Common myeloid progenitor, CD34-positive (primary cell): ENCODE measurements at regions not wholly inside any gene's neighbourhood (a gene's known extent, or its start where the extent isn't known, plus 50 kb on each side); places are given as distances from the start of the nearest gene placed in this dataset.

Experiments
- CTCF ChIA-PET: fragments of 350-600 bp; sonication (Branson Sonifier 250); formaldehyde crosslinking; loops from one replicate; lab custom pipeline; 2021; ENCODE audit warnings: antibody characterized with exemption; lab: Charles Lee
- POLR2A ChIA-PET: fragments of 350-600 bp; sonication (Branson Sonifier 250); formaldehyde crosslinking; loops from one replicate; lab custom pipeline; 2021; ENCODE audit warnings: antibody characterized with exemption; lab: Charles Lee
- DNase-seq, 3 donors: peaks; one replicate each; pipeline versions ENCODE4 v3.0.0 to v3.0.0-alpha.2; 2013
- H3K27ac ChIP-seq, 2 experiments: 1 replicate in 1 of 2; 2 replicates in 1 of 2; pipeline ENCODE4 v1.7.0; 2013; ENCODE audit warnings: inconsistent platforms in 2 of 2, low read length in 2 of 2, mild to moderate bottlenecking in 2 of 2, low read depth in 1 of 2, moderate library complexity in 1 of 2; ENCODE audit not compliant: severe bottlenecking in 2 of 2, insufficient read depth in 1 of 2, poor library complexity in 1 of 2
- H3K27me3 ChIP-seq, 5 experiments: replicated peaks in 2 of 5; 1 replicate in 3 of 5; 2 replicates in 2 of 5; pipeline versions ENCODE4 v1.6.1 to v1.7.0; 2013; ENCODE audit warnings: low read length in 4 of 5, mild to moderate bottlenecking in 2 of 5, moderate library complexity in 2 of 5, inconsistent platforms in 1 of 5; ENCODE audit not compliant: insufficient read depth in 5 of 5, control insufficient read depth in 4 of 5
- H3K36me3 ChIP-seq, 4 experiments: 1 replicate in 2 of 4; 2 replicates in 2 of 4; pipeline versions ENCODE4 v1.6.1 to v1.7.0; 2013; ENCODE audit warnings: low read length in 3 of 4, control low read depth in 1 of 4, mild to moderate bottlenecking in 1 of 4; ENCODE audit not compliant: control insufficient read depth in 4 of 4, insufficient read depth in 4 of 4
- H3K4me1 ChIP-seq, 4 experiments: 1 replicate in 3 of 4; 2 replicates in 1 of 4; pipeline versions ENCODE4 v1.6.1 to v1.7.1; 2013; ENCODE audit warnings: low read length in 3 of 4, mild to moderate bottlenecking in 3 of 4, control low read depth in 1 of 4, inconsistent platforms in 1 of 4, moderate library complexity in 1 of 4; ENCODE audit not compliant: control insufficient read depth in 4 of 4, insufficient read depth in 4 of 4; ENCODE audit errors: control extremely low read depth in 1 of 4
- H3K4me3 ChIP-seq, 7 experiments: 1 replicate in 4 of 7; 2 replicates in 3 of 7; pipeline versions ENCODE4 v1.5.1 to v1.7.0; 2013; ENCODE audit warnings: mild to moderate bottlenecking in 7 of 7, low read length in 6 of 7, moderate library complexity in 6 of 7, inconsistent platforms in 2 of 7, low read depth in 2 of 7, control low read depth in 1 of 7; ENCODE audit not compliant: insufficient read depth in 4 of 7, control insufficient read depth in 1 of 7; ENCODE audit errors: extremely low read depth in 1 of 7
- H3K9me3 ChIP-seq, 5 experiments: 1 replicate in 4 of 5; 2 replicates in 1 of 5; pipeline versions ENCODE4 v1.6.1 to v1.7.1; 2013; ENCODE audit warnings: low read length in 4 of 5, mild to moderate bottlenecking in 2 of 5, inconsistent platforms in 1 of 5, low read depth in 1 of 5, moderate library complexity in 1 of 5; ENCODE audit not compliant: control insufficient read depth in 4 of 5, insufficient read depth in 2 of 5; ENCODE audit errors: control extremely low read depth in 1 of 5
- WGBS: methylation state at CpG from one replicate; pipeline ENCODE4 v1.1.5; 2013; ENCODE audit not compliant: insufficient coverage; 5-methylcytosine and 5-hydroxymethylcytosine counted together

DNA sequence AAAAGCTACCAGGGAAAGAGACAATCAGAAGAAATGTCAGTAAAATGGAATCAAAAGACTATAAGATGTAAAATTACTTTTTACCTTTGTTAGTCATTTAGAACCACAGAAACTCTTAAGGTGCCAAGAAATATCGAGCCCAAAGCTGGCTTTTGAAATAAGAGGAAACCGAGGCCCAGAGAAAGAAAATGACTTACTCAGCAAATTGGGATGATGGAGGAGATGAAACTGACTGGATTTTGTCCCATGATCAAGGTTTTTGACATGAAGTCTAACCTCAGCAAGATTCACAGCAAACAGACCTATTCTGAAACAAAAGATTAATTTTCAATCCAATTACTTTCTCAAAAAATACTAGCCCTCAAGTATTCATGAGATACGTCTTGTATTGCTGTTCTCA lies 696.2 kb upstream of the WWC1 start:
- no peak overlapping the region for H3K27ac ChIP-seq
- DNase-seq, result no peak
- H3K4me1 ChIP-seq, result no peaks in the 10 kb centered on the region
- H3K9me3 ChIP-seq, result no peaks in the 10 kb centered on the region
- POLR2A ChIA-PET, result no interaction called here
- no peaks in the 10 kb centered on the region for H3K36me3 ChIP-seq
- H3K27me3 ChIP-seq, result no peaks in the 10 kb centered on the region
- WGBS, result no CpG with 5 or more reads among the region's 3 CpGs
- H3K4me3 ChIP-seq, result no peak overlapping the region
- CTCF ChIA-PET, result no interaction called here

DNA sequence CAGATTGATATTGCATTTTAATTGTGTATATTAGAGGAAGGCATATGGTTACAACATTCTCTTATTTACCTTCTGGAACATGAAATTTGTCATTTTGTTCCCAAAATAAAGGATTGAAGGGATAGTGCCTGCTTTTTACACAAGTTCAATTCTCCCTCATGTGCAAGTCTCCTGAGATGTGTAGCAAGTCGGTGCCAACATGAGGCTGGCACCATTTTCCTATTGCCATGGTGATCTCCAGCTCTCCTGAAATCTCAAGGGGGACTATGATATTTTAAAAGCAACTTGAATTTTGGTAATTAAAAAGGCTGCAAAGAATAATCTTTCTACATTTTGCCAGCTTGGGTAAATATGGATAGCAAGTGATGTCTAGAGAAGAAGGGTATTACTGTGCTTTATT lies 693.3 kb upstream of the WWC1 start:
- POLR2A ChIA-PET, result no interaction called here

DNA sequence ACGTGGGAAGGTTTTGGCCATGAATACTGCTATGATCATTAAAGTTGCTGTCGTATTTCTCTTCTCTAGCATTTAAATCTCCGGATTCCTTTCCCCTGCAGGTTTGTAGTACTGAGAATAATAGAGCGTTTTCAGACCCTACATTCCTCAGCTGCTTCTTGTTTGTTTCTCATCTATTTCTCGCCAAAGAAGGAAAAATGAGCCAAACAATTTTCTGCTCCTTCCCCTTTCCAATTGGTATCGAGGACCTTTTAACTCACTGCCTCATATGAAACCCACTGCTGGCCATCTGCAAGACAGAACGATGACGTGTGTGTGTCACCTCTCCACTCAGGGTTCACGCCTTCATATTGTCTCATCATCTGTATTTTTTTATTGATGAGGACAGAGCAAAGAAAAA lies 689.4 kb upstream of the WWC1 start:
- Histone ChIP-seq H3K4me3 (no peak overlapping the region), H3K27ac (no peak overlapping the region), H3K36me3 (no peaks in the 10 kb centered on the region), H3K9me3 (no peaks in the 10 kb centered on the region), H3K4me1 (no peaks in the 10 kb centered on the region), H3K27me3 (peaks cover 0 to 2% (median 0%) of the 10 kb centered on the region in 5 experiments)
- DNase-seq, result no peak
- 81% methylated on average over 6 of the region's 9 CpGs for WGBS
- CTCF ChIA-PET, result no interaction called here
- POLR2A ChIA-PET, result no interaction called here

More for the DNA sequence above, 693.3 kb upstream of the WWC1 start:
- Histone ChIP-seq H3K27me3 (peaks cover 0 to 2% (median 0%) of the 10 kb centered on the region in 5 experiments), H3K27ac (no peak overlapping the region), H3K4me3 (no peak overlapping the region), H3K9me3 (no peaks in the 10 kb centered on the region), H3K36me3 (no peaks in the 10 kb centered on the region), H3K4me1 (no peaks in the 10 kb centered on the region)
- CTCF ChIA-PET, result no interaction called here
- 100% methylated on average over 1 of the region's 1 CpG for WGBS
- DNase-seq, result no peak

DNA sequence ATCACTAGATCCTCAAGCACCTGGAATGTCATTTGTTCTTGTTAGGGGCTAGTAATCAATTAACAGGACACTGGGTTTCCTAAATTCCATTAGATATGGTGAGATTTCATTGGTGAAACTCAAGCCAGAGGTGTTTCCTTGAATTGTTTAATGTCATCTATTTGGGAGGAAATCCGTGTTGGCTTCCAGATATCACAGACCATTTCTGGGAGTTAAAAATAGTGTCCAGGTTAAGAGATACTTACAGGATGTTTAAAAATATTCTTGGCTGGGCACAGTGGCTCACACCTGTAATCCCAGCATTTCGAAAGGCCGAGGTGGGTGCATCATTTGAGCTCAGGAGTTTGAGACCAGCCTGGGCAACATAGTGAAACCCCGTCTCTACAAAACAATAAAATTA lies 688.3 kb upstream of the WWC1 start:
- H3K4me1 ChIP-seq, result no peaks in the 10 kb centered on the region
- no peaks in the 10 kb centered on the region for H3K36me3 ChIP-seq
- H3K9me3 ChIP-seq, result no peaks in the 10 kb centered on the region
- H3K27ac ChIP-seq, result no peak overlapping the region
- no peak overlapping the region for H3K4me3 ChIP-seq
- 81% methylated on average over 3 of the region's 4 CpGs for WGBS
- peaks cover 0 to 2% (median 0%) of the 10 kb centered on the region in 5 experiments for H3K27me3 ChIP-seq
- CTCF ChIA-PET, result no interaction called here
- POLR2A ChIA-PET, result no interaction called here
- no peak for DNase-seq

DNA sequence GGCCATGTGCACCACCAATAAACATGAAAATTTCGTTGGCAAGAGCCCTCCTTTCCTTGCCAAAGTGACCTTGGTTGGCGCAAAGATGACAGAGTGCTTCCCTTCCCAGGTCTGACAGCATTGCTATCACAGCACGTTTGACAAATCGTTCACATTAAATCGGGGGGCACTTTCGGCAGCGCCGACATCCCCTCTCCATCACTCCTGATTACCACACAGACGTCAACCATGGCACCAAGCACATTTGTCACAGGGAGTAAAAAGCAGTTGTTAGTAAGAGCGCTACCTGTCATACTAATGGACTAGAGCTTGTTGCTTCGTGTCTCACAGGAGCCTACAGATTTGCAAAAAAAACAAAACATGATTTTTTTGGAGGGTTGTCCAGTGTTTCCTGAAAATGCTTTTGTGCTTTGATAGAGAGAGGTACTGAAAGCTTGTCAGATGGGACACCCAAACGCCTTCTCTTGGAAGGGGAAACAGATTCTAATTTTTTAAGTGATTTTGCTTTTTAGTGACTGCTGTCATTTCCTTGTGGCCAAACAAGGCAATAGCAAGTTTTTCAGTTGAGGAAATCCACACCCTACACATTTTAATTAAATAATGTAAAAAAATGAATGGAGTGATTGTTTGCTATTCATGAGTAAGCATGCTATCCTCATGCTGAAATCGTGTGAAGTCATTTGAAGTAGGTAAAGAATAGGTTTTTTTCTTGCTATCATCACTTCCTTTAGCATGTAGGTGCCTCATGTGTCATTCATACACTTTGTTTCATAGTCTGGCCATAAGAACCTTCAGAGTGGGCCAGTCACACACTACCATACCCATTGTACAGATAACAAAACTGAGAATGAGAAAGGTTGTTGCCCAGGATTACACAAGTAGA lies 682.8 kb upstream of the WWC1 start:
- Histone ChIP-seq H3K9me3 (peaks cover 0 to 3% (median 0%) of the 10 kb centered on the region in 5 experiments), H3K4me1 (no peaks in the 10 kb centered on the region), H3K27ac (no peak overlapping the region), H3K36me3 (no peaks in the 10 kb centered on the region), H3K27me3 (no peaks in the 10 kb centered on the region), H3K4me3 (no peak overlapping the region)
- DNase-seq, result no peak
- WGBS, result 93% methylated on average over 8 of the region's 13 CpGs
- ChIA-PET POLR2A (no interaction called here), CTCF (no interaction called here)

GRCh38 chr5:167614294-167615021 lies 677.0 kb upstream of the WWC1 start:
- 80% methylated on average over 2 of the region's 8 CpGs for WGBS
- Histone ChIP-seq H3K27me3 (peaks cover 0 to 3% (median 0%) of the 10 kb centered on the region in 5 experiments), H3K36me3 (no peaks in the 10 kb centered on the region), H3K4me3 (no peak overlapping the region), H3K4me1 (no peaks in the 10 kb centered on the region), H3K27ac (no peak overlapping the region), H3K9me3 (peaks cover 0 to 3% (median 0%) of the 10 kb centered on the region in 5 experiments)
- DNase-seq, result no peak
- ChIA-PET POLR2A (no interaction called here), CTCF (no interaction called here)
